BLaER1 (cell line): ENCODE measurements at regions not wholly inside any gene's neighbourhood (a gene's known extent, or its start where the extent isn't known, plus 50 kb on each side); places are given as distances from the start of the nearest gene placed in this dataset.

Experiments used
- H3K27ac ChIP-seq: shearing (Covaris generic); formaldehyde crosslinking; 2 replicates; pipeline ENCODE4 v1.8.1; 2022
- H3K27me3 ChIP-seq: shearing (Covaris generic); formaldehyde crosslinking; 2 replicates; pipeline ENCODE4 v1.8.1; 2022
- H3K36me3 ChIP-seq: shearing (Covaris generic); formaldehyde crosslinking; 2 replicates; pipeline ENCODE4 v1.8.1; 2022
- H3K4me1 ChIP-seq: shearing (Covaris generic); formaldehyde crosslinking; 2 replicates; pipeline ENCODE4 v1.8.1; 2022
- H3K4me2 ChIP-seq: shearing (Covaris generic); formaldehyde crosslinking; 2 replicates; pipeline ENCODE4 v1.8.1; 2022
- H3K4me3 ChIP-seq: shearing (Covaris generic); formaldehyde crosslinking; 2 replicates; pipeline ENCODE4 v1.8.1; 2022
- H3K9ac ChIP-seq: shearing (Covaris generic); formaldehyde crosslinking; 2 replicates; pipeline ENCODE4 v1.8.1; 2022
- H3K9me3 ChIP-seq: shearing (Covaris generic); formaldehyde crosslinking; 2 replicates; pipeline ENCODE4 v1.8.1; 2022
- H4K20me1 ChIP-seq: shearing (Covaris generic); formaldehyde crosslinking; 2 replicates; pipeline ENCODE4 v1.8.1; 2022
- Cebpa-rat ChIP-seq: shearing (Covaris generic); IDR thresholded peaks from 2 replicates; pipeline ENCODE4 v1.8.1; 2022

DNA sequence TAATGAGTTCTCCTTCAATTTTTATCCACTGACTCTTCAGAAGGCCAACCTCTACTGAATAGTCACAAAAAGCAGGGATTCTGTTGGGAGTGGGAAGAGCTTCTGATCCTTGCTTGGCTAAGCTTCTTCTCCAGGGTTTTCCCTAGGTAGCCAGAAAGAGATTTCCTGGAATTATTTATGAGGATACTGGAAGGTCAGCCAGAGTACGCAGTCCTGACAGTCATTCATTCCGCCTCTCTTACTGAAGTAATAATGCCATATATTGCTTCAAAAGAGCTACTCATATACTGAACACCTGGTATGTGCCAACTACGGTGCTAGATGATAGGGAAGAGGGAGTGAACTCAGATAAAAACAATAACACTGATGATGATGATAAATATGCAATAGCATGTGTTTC is 116.1 kb downstream of the CCDC34 start:
- no peaks in the 10 kb centered on the region for H3K4me1 ChIP-seq
- H3K9me3 ChIP-seq, result no peaks in the 10 kb centered on the region
- H3K4me3 ChIP-seq, result no peak overlapping the region
- H3K9ac ChIP-seq, result no peak overlapping the region
- H3K36me3 ChIP-seq, result no peaks in the 10 kb centered on the region
- no peaks in the 10 kb centered on the region for H4K20me1 ChIP-seq
- H3K27me3 ChIP-seq, result no peaks in the 10 kb centered on the region
- no peak for TF ChIP-seq Cebpa-rat
- no peak overlapping the region for H3K4me2 ChIP-seq
- H3K27ac ChIP-seq, result no peak overlapping the region

DNA sequence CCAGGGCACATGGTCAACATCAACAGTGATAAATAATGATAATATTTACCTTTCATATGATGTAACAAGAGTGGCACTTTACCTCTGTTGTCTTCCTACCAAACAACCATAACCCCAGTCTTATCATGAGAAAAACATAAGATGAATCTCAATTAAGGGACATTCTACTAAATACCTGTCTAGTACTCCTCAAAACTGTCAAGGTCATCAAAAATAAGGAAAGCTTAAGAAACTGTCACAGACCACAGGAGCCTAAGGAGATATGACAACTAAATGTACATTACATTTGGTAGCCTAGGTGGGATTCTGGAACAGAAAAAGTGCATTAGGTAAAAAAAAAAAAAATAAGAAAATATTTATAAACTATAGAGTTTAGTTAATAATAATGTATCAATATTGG is 118.1 kb downstream of the CCDC34 start:
- no peak overlapping the region for H3K4me2 ChIP-seq
- no peak for TF ChIP-seq Cebpa-rat
- no peaks in the 10 kb centered on the region for H4K20me1 ChIP-seq
- H3K27ac ChIP-seq, result no peak overlapping the region
- H3K36me3 ChIP-seq, result no peaks in the 10 kb centered on the region
- no peaks in the 10 kb centered on the region for H3K4me1 ChIP-seq
- no peak overlapping the region for H3K9ac ChIP-seq
- H3K27me3 ChIP-seq, result no peaks in the 10 kb centered on the region
- no peak overlapping the region for H3K4me3 ChIP-seq
- H3K9me3 ChIP-seq, result no peaks in the 10 kb centered on the region

DNA sequence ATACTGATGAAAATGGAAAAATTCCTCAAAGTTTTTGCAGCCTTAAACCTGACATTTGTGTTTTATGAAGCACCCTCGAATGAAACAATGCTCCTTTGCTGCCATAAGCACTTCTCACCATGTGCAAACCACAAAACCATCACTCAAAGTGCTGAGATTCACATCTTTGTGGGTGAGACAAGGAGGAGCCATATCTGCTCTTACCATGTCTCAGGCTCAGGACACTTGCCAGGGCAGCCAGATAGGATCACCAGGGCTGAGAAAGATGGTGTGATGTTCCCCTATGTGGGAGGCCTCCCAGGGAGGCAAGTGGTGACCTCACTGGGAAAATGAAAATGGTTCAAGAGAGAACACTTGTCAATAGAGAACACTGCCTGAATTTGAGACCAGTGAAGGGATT is 120.4 kb downstream of the CCDC34 start:
- TF ChIP-seq Cebpa-rat, result no peak
- no peak overlapping the region for H3K27ac ChIP-seq
- H3K27me3 ChIP-seq, result no peaks in the 10 kb centered on the region
- no peaks in the 10 kb centered on the region for H3K36me3 ChIP-seq
- H3K4me3 ChIP-seq, result no peak overlapping the region
- H3K4me2 ChIP-seq, result no peak overlapping the region
- H3K4me1 ChIP-seq, result no peaks in the 10 kb centered on the region
- H4K20me1 ChIP-seq, result no peaks in the 10 kb centered on the region
- no peaks in the 10 kb centered on the region for H3K9me3 ChIP-seq
- H3K9ac ChIP-seq, result no peak overlapping the region

DNA sequence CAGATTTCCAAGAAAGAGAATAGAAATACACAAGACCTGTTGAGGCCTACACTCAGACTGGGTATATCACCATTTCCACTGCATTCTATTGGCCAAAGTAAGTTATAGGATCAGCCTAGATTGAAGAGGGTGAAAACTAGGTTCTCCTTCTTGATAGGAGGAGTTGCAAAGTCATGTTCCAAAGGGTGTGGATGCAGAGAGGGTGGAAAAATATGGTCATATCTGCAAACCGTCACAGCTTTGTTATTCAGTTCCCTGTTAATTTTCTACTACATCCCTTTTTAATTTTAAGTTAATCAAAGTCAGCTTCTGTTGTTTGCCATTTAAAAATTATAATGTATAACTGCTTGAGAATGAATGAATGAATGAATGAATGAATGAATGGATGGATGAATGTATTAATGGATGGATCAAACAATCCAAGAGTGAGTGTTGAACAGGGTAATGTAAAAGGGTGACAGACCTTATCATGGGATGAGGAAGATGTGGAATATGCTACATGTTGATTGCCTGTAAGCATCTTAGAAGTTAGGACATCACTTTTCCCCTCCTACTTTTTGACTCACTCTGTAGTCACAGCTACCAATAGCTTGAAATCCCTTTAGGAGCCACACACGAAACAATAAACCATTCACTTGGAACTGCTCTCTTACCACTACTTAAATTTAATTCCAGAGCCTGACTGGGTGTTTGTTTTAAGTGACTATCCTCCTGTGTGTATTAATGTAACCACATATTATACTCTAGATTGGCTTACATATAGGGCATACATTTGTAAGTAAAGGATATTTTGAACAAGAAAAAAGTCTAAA is 121.5 kb downstream of the CCDC34 start:
- no peak overlapping the region for H3K9ac ChIP-seq
- H3K36me3 ChIP-seq, result no peaks in the 10 kb centered on the region
- H3K4me3 ChIP-seq, result no peak overlapping the region
- H3K27me3 ChIP-seq, result no peaks in the 10 kb centered on the region
- TF ChIP-seq Cebpa-rat, result no peak
- no peaks in the 10 kb centered on the region for H3K9me3 ChIP-seq
- H3K4me1 ChIP-seq, result no peaks in the 10 kb centered on the region
- no peaks in the 10 kb centered on the region for H4K20me1 ChIP-seq
- no peak overlapping the region for H3K27ac ChIP-seq
- H3K4me2 ChIP-seq, result no peak overlapping the region

DNA sequence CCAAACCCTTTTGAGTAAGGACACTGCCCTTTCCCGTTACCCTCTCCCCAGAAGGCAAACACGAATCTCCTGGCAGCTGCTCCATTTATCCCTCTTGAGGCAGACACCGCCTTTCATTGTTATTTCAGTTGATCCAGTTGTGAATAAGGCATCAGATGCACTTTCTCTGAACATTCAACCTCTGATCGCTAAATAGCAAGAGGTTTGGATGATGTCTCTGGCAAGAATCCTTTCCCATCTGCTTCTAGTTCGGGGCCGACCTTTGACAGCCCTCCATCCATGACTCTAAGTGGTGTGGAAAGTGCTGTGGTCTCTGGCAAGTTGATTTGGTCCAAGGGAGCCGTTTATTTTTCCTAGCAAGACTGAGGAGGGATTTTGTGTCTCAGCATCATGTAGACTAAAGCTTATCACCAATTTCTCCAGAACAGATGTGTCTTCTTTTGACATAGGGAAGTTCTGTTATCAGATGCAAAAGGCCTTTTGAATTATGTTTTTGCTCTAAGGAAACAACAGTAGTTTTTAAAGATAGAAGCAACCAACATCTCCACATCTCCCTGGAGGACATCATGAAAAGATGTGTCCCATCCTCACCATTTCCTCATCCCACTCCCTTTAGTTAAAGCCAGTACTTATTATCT is 123.6 kb downstream of the CCDC34 start:
- H3K9me3 ChIP-seq, result no peaks in the 10 kb centered on the region
- no peak overlapping the region for H3K9ac ChIP-seq
- H3K4me3 ChIP-seq, result no peak overlapping the region
- no peaks in the 10 kb centered on the region for H3K4me1 ChIP-seq
- H3K27ac ChIP-seq, result no peak overlapping the region
- no peaks in the 10 kb centered on the region for H3K36me3 ChIP-seq
- no peak for TF ChIP-seq Cebpa-rat
- H4K20me1 ChIP-seq, result no peaks in the 10 kb centered on the region
- H3K27me3 ChIP-seq, result no peaks in the 10 kb centered on the region
- no peak overlapping the region for H3K4me2 ChIP-seq

DNA sequence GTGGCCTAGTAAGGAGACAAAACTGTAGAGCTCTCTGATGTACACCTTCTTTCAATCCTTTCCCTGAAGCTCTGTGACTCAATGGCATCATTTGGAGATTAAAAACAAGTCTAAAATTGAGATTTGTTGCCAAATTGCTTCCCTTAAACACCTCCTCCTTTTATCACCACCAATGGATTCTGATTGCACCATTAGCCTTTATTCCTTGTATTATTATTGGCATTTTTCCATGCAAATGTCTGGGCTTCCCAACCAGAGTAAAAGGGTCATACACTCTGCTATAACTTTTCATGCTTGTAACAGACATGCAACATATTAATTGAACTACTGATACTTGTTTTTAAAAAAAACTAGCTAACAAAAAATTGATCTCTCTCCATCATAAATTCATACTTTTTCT is 124.2 kb downstream of the CCDC34 start:
- no peaks in the 10 kb centered on the region for H4K20me1 ChIP-seq
- no peak overlapping the region for H3K27ac ChIP-seq

DNA sequence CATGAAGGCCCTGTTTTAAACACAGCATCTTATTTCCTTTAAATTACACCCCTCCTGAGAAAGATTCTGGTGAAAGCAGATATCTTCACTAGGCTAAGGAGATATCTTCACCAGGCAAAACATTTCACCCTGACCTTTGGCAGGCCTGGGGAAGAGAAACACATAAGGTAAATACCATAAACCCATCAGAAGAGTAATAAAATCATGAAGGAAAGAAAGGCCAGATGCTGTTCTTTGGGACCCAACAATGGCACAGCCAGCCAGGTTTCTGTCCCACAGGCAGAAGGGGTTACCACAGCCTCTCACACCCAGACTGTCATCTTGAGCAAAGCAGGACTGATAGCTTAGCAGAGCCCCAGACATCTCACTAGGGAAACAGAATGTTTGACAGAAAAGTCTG is 125.4 kb downstream of the CCDC34 start:
- Histone ChIP-seq H3K4me3 (no peak overlapping the region), H3K36me3 (no peaks in the 10 kb centered on the region), H4K20me1 (no peaks in the 10 kb centered on the region), H3K9ac (no peak overlapping the region), H3K27ac (no peak overlapping the region), H3K27me3 (no peaks in the 10 kb centered on the region), H3K4me1 (no peaks in the 10 kb centered on the region), H3K9me3 (no peaks in the 10 kb centered on the region), H3K4me2 (no peak overlapping the region)
- no peak for TF ChIP-seq Cebpa-rat

More for the DNA sequence above, 124.2 kb downstream of the CCDC34 start:
- Histone ChIP-seq H3K4me2 (no peak overlapping the region), H3K4me3 (no peak overlapping the region), H3K27me3 (no peaks in the 10 kb centered on the region), H3K36me3 (no peaks in the 10 kb centered on the region), H3K9ac (no peak overlapping the region), H3K4me1 (no peaks in the 10 kb centered on the region), H3K9me3 (no peaks in the 10 kb centered on the region)
- TF ChIP-seq Cebpa-rat, result no peak

DNA sequence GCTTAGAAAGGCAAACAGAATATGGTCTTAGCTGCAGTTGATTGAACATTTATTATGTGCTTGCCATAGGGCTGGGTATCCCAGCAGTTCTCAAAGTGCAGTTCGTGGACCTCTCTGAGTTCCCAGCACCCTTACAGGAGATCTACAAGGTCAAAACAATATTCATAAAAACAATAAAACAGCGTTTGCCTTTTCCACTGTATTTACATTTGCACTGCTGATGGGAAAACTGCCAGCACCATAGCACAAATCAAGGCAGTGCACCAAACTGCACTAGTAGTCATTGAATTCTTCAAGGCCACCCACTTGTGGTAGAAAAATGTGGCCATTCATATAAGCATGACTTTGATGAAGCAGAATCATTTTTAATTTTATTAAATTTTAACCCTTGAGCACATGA is 128.1 kb downstream of the CCDC34 start:
- Histone ChIP-seq H3K27ac (no peak overlapping the region), H4K20me1 (no peaks in the 10 kb centered on the region), H3K4me1 (no peaks in the 10 kb centered on the region), H3K4me3 (no peak overlapping the region), H3K4me2 (no peak overlapping the region), H3K27me3 (no peaks in the 10 kb centered on the region), H3K9ac (no peak overlapping the region), H3K36me3 (no peaks in the 10 kb centered on the region), H3K9me3 (no peaks in the 10 kb centered on the region)
- no peak for TF ChIP-seq Cebpa-rat

DNA sequence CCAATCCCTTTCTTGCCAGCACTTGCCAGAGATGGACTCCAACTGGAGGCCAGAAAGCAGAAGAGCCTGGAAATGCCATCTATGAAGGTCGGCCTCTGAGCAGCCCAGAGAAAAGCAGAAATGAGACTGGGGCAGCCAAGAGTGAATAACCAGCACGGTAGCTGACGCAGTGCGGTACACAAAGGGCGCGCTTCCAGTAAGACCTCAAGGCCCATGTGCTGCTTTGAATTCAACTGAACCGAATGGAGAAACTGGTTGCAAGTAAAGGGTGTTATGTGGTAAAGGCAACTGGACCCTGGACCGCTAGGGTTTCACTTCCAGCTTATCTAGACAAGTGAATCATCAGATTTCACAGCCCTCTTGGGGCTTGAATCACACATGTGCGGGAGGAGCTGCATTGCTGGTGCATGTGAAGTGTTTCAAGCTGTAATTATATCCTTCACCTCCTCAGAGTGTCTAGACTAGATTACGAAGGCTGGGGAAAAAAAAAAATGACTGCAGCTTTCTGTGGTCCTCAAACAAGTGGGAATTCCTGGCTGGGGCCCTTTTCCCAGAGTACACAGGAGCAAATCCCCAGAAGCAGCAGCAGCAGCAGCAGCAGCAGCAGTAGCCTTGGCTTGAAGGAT is 128.9 kb downstream of the CCDC34 start:
- Histone ChIP-seq H3K27ac (no peak overlapping the region), H3K4me2 (no peak overlapping the region), H3K9ac (no peak overlapping the region), H3K4me1 (no peaks in the 10 kb centered on the region), H4K20me1 (no peaks in the 10 kb centered on the region), H3K9me3 (no peaks in the 10 kb centered on the region), H3K4me3 (no peak overlapping the region), H3K36me3 (no peaks in the 10 kb centered on the region), H3K27me3 (no peaks in the 10 kb centered on the region)
- TF ChIP-seq Cebpa-rat, result no peak

DNA sequence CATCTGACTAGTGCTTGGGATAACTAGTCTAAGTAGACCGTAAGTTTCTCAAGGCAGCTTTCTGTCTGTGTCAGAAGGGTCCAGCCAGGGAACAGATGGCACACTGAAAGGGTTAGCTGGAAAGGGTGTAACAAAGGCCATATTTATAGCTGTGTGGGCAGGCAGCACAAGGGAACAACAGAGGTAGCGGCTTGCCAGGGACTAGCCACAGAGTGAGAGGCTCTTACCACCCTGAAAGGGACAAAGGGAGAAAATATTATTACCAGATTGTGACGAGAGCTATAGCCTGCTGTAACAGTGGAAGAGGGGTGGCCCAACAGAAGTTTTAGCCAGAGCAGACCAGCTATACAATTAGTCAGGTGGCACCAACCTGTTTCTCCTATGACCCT is 129.4 kb downstream of the CCDC34 start:
- Histone ChIP-seq H3K36me3 (no peaks in the 10 kb centered on the region), H3K4me1 (no peaks in the 10 kb centered on the region), H3K9ac (no peak overlapping the region), H4K20me1 (no peaks in the 10 kb centered on the region), H3K9me3 (no peaks in the 10 kb centered on the region), H3K4me2 (no peak overlapping the region), H3K27ac (no peak overlapping the region), H3K4me3 (no peak overlapping the region), H3K27me3 (no peaks in the 10 kb centered on the region)
- no peak for TF ChIP-seq Cebpa-rat
